ENCODE measurements at regions not wholly inside any gene's neighbourhood (a gene's known extent, or its start where the extent isn't known, plus 50 kb on each side); places are given as distances from the start of the nearest gene placed in this dataset.

DNA sequence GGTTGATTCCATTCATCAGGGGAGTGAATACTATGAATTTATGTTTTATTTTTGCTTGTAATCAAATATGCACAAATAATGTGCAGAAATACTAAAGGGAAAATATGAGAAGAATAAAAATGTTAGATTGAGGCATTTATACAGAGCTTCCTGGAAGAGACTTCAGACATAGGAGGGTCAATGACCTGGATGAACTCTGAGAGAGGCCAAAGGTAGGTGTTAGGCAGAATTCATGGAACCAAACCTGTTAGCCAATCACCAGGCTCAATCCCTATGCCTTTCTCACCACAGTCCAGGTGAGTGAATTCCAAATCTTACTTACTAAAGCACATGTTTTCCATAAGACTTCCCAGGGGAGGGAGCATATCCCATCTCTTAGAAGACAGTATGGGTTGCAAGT lies 130.4 kb upstream of the NTF3 start:
- Histone ChIP-seq H3K27me3 (no peaks in the 10 kb centered on the region), H3K4me1 (no peaks in the 10 kb centered on the region), H3K27ac (no peak overlapping the region), H3K36me3 (no peaks in the 10 kb centered on the region), H3K9me3 (no peaks in the 10 kb centered on the region), H3K4me3 (no peak overlapping the region)
- in situ Hi-C loops (cut with MboI; ENCODE audit: low sequenced_read_pairs in 4 of 4) = no loop called here
- TF ChIP-seq CTCF (IDR thresholded peaks at IDR 0.05 in 4 of 5, conservative IDR thresholded peaks at IDR 0.05 in 1 of 5) = no peak
- DNase-seq = no peak
- intact Hi-C loops (cut with DNase I; ENCODE audit: low total_unique reads) = no loop called here
- no peak for ATAC-seq

GRCh38 chr12:5305425-5305824 lies 126.5 kb upstream of the NTF3 start:
- H3K9me3 ChIP-seq = no peaks in the 10 kb centered on the region
- H3K36me3 ChIP-seq = no peaks in the 10 kb centered on the region
- no peaks in the 10 kb centered on the region for H3K27me3 ChIP-seq
- H3K27ac ChIP-seq = no peak overlapping the region
- TF ChIP-seq POLR2A (IDR thresholded peaks at IDR 0.05) (no peak), CTCF (IDR thresholded peaks at IDR 0.05 in 4 of 5, conservative IDR thresholded peaks at IDR 0.05 in 1 of 5) (no peak)
- H3K4me1 ChIP-seq = no peaks in the 10 kb centered on the region
- intact Hi-C loops (cut with DNase I; ENCODE audit: low total_unique reads) (no loop called here), in situ Hi-C loops (cut with MboI; ENCODE audit: low sequenced_read_pairs in 4 of 4) (no loop called here)
- H3K4me3 ChIP-seq = no peak overlapping the region
- ATAC-seq = no peak
- no peak for DNase-seq

DNA sequence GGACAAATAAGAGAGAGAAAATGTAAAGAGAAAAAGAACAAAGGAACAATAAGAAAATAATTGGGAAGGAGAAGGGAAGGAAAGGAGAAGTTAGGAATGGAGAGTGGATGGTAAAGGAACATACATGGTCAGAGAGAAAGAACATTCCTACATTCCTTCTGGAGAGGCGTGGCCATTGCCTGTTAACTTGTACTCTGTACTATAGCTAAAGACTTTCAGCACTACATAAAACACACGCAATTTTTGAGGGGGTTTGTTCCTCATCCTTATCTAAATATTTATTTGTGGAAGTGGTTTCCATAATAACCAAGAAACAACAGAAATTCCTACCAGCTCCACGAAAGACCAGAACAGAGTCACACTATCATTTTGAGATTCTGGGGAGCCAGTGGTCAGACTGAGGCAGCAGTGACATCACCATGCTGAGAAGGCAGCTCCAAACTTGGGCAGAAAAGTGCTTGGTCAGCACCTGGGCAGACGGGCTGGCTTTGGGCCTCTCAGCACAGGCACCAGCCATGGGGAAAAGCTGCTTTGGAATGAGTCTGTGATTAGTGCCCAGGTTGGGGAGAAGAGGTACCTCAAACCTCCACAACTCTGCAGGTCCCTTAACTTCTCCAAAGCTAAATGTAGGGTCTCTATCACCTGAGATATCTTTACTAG lies 125.9 kb upstream of the NTF3 start:
- TF ChIP-seq POLR2A (IDR thresholded peaks at IDR 0.05) (no peak), CTCF (IDR thresholded peaks at IDR 0.05 in 4 of 5, conservative IDR thresholded peaks at IDR 0.05 in 1 of 5) (no peak)
- Histone ChIP-seq H3K4me3 (no peak overlapping the region), H3K4me1 (no peaks in the 10 kb centered on the region), H3K27ac (no peak overlapping the region), H3K36me3 (no peaks in the 10 kb centered on the region), H3K9me3 (no peaks in the 10 kb centered on the region), H3K27me3 (no peaks in the 10 kb centered on the region)
- DNase-seq = no peak
- intact Hi-C loops (cut with DNase I; ENCODE audit: low total_unique reads) = no loop called here
- in situ Hi-C loops (cut with MboI; ENCODE audit: low sequenced_read_pairs in 4 of 4) = no loop called here
- no peak for ATAC-seq

DNA sequence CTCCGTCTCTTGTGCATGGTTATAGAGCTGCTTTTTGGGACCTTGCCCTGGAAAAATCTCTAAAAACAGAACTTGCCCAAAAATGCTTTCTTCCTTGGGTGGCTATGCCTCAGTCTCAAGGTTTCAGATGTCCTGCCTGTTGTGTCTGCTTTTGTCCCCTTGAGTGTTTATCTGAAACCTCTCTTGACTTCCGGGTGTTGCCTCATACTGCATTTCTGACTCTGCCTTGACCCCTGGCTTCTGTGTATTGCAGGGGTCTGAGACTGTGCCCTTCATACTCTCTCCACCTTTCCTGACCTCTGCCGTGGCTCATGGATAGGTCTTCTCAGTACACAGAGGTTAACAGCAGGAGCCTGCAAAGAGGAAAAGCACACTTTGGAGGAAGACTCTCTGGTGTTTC lies 124.8 kb upstream of the NTF3 start:
- H3K4me1 ChIP-seq = no peaks in the 10 kb centered on the region
- DNase-seq = no peak
- H3K4me3 ChIP-seq = no peak overlapping the region
- no peaks in the 10 kb centered on the region for H3K27me3 ChIP-seq
- no peak for ATAC-seq
- H3K27ac ChIP-seq = no peak overlapping the region
- no peaks in the 10 kb centered on the region for H3K36me3 ChIP-seq
- no peaks in the 10 kb centered on the region for H3K9me3 ChIP-seq
- TF ChIP-seq CTCF (IDR thresholded peaks at IDR 0.05 in 4 of 5, conservative IDR thresholded peaks at IDR 0.05 in 1 of 5) = no peak
- no peak for TF ChIP-seq POLR2A (IDR thresholded peaks at IDR 0.05)
- intact Hi-C loops (cut with DNase I; ENCODE audit: low total_unique reads) = no loop called here
- in situ Hi-C loops (cut with MboI; ENCODE audit: low sequenced_read_pairs in 4 of 4) = no loop called here

DNA sequence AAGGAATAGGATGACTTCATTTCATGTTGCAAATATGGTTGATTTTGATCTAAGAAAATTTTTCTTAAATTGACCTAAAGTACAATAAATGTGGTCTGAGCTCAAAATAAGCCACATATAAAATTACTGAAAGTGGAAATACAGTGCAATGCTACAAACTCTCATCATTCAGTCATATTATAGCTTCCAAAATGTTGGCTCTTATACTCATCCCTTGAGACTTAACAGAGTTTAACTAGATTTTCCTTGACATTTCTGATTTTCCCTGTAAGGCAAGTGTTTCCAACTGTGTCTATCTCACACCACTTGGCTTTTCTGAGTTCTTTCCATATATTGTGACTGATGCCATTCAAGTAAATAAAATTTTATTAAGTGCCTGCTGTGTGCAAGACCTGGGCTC lies 123.7 kb upstream of the NTF3 start:
- in situ Hi-C loops (cut with MboI; ENCODE audit: low sequenced_read_pairs in 4 of 4) (no loop called here), intact Hi-C loops (cut with DNase I; ENCODE audit: low total_unique reads) (no loop called here)
- Histone ChIP-seq H3K4me1 (no peaks in the 10 kb centered on the region), H3K27me3 (no peaks in the 10 kb centered on the region), H3K36me3 (no peaks in the 10 kb centered on the region), H3K4me3 (no peak overlapping the region), H3K9me3 (no peaks in the 10 kb centered on the region), H3K27ac (no peak overlapping the region)
- ATAC-seq = no peak
- DNase-seq = no peak
- TF ChIP-seq CTCF (IDR thresholded peaks at IDR 0.05 in 4 of 5, conservative IDR thresholded peaks at IDR 0.05 in 1 of 5) = no peak

Measured in gastrocnemius medialis (tissue), 4 donors.